ENCODE measurements at regions not wholly inside any gene's neighbourhood (a gene's known extent, or its start where the extent isn't known, plus 50 kb on each side); places are given as distances from the start of the nearest gene placed in this dataset.

DNA sequence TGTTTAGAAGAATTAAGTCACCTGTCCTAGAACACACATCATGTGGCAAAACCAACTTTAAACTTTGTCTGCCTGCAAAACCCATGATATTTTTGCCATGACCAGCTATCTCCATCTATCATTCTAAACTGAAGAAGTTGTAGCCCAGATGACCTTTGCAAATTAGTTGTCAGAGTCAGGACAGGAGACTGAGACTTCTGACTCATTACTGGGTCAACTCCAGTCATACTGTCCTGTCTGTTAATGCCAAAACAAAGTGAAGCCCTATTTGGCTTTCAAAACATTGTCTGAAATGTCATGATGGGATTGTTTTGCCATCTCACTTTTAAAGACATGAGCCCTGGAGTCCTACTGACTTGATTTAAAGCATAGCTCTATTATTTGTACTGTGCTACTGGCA is 365.7 kb upstream of the CPEB2 start:
- TF ChIP-seq, protein P1, sequence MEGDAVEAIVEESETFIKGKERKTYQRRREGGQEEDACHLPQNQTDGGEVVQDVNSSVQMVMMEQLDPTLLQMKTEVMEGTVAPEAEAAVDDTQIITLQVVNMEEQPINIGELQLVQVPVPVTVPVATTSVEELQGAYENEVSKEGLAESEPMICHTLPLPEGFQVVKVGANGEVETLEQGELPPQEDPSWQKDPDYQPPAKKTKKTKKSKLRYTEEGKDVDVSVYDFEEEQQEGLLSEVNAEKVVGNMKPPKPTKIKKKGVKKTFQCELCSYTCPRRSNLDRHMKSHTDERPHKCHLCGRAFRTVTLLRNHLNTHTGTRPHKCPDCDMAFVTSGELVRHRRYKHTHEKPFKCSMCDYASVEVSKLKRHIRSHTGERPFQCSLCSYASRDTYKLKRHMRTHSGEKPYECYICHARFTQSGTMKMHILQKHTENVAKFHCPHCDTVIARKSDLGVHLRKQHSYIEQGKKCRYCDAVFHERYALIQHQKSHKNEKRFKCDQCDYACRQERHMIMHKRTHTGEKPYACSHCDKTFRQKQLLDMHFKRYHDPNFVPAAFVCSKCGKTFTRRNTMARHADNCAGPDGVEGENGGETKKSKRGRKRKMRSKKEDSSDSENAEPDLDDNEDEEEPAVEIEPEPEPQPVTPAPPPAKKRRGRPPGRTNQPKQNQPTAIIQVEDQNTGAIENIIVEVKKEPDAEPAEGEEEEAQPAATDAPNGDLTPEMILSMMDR (conservative IDR thresholded peaks at IDR 0.05) = no peak
- Mint-ChIP-seq H3K4me3 (no peak overlapping the region), H3K36me3 (ENCODE audit: insufficient read depth in 1 of 3, low read depth in 3 of 3) (peaks cover 0 to 17% (median 5%) of the 10 kb centered on the region in 3 experiments; a peak in 5 of 7 replicates), H3K27ac (no peak overlapping the region), H3K27me3 (ENCODE audit: low read depth) (no peaks in the 10 kb centered on the region), H3K4me1 (no peaks in the 10 kb centered on the region), H3K9me3 (peaks cover 13 to 14% of the 10 kb centered on the region in 2 experiments)
- Histone ChIP-seq H3K14ac (ENCODE audit: insufficient read depth, low read length) (no peak overlapping the region), H3K23ac (ENCODE audit: insufficient read length, low read depth, low read length) (no peak overlapping the region), H3K27me3 (ENCODE audit: insufficient read depth, low read length) (no peaks in the 10 kb centered on the region), H3K4me1 (ENCODE audit: insufficient read depth, low read length) (no peaks in the 10 kb centered on the region), H3K56ac (ENCODE audit: insufficient read length, low read depth, low read length) (no peak overlapping the region), H3K4me2 (ENCODE audit: insufficient read depth, insufficient read length, low read length) (no peak overlapping the region), H3K27ac (ENCODE audit: insufficient read length, low read depth, low read length) (no peak overlapping the region), H3K79me1 (ENCODE audit: insufficient read depth, low read depth, low read length, poor library complexity, severe bottlenecking) (no peaks in the 10 kb centered on the region), H3T11ph (ENCODE audit: low read length) (no peak overlapping the region), H2AFZ (ENCODE audit: low read length) (no peak overlapping the region), H3K23me2 (ENCODE audit: insufficient read length, low read depth, low read length, poor library complexity, severe bottlenecking) (no peaks in the 10 kb centered on the region), H2BK12ac (ENCODE audit: insufficient read length, low read depth, low read length) (no peak overlapping the region), H3K4ac (ENCODE audit: low read depth, low read length) (no peak overlapping the region), H2BK120ac (ENCODE audit: low read depth, low read length, poor library complexity, severe bottlenecking) (no peak overlapping the region), H2AK5ac (ENCODE audit: insufficient read length, low read length) (no peak overlapping the region), H4K5ac (ENCODE audit: insufficient read length, low read depth, low read length) (no peak overlapping the region), H4K20me1 (ENCODE audit: control insufficient read depth, insufficient read depth, insufficient read length) (no peaks in the 10 kb centered on the region), H2BK5ac (ENCODE audit: insufficient read length, low read length) (no peak overlapping the region), H2BK20ac (ENCODE audit: low read depth, low read length, poor library complexity, severe bottlenecking) (no peak overlapping the region), H3K9me3 (ENCODE audit: control insufficient read depth, low read depth, low read length) (no peaks in the 10 kb centered on the region), H2BK15ac (ENCODE audit: low read depth, low read length) (no peak overlapping the region), H3K9ac (ENCODE audit: extremely low read depth, insufficient read length, low read length) (no peak overlapping the region), H4K91ac (ENCODE audit: insufficient read length, low read depth, low read length) (no peak overlapping the region), H3K79me2 (ENCODE audit: insufficient read depth, low read length) (no peaks in the 10 kb centered on the region), H4K8ac (replicated peaks; ENCODE audit: insufficient read length, low read depth, low read length) (no peak overlapping the region), H3K18ac (ENCODE audit: insufficient read length, low read depth, low read length) (no peak overlapping the region)
- DNase-seq = no peak

Measured in H9 (cell line).